ENCODE measurements at regions not wholly inside any gene's neighbourhood (a gene's known extent, or its start where the extent isn't known, plus 50 kb on each side); places are given as distances from the start of the nearest gene placed in this dataset.
"Not testable (repeated sequence)": the region's sequence is repeated elsewhere in the genome, so short reads cannot be mapped to it uniquely, and the experiment has no call there.

GRCh38 chr11:83403691-83404389 lies 117.7 kb upstream of the CCDC90B start:
- no peak for DNase-seq (ENCODE audit: low read depth)

GRCh38 chr11:83401506-83402225 lies 115.5 kb upstream of the CCDC90B start:
- no peak for DNase-seq (ENCODE audit: low read depth)

GRCh38 chr11:83394331-83394730 lies 108.2 kb upstream of the CCDC90B start:
- no peak for DNase-seq (ENCODE audit: low read depth)

- DNase-seq (ENCODE audit: low read depth), result no peak
Measured at GRCh38 chr11:83392556-83392955, 106.4 kb upstream of the CCDC90B start.

GRCh38 chr11:83389975-83390374 lies 103.8 kb upstream of the CCDC90B start:
- DNase-seq (ENCODE audit: low read depth), result no peak

- DNase-seq (ENCODE audit: low read depth), result not testable (repeated sequence)
Measured at GRCh38 chr11:83383838-83384237, 97.7 kb upstream of the CCDC90B start.

GRCh38 chr11:83374311-83374710 lies 88.1 kb upstream of the CCDC90B start:
- no peak for DNase-seq (ENCODE audit: low read depth)

- DNase-seq (ENCODE audit: low read depth), result no peak
Measured at GRCh38 chr11:83371489-83371888, 85.3 kb upstream of the CCDC90B start.

- DNase-seq (ENCODE audit: low read depth), result no peak
Measured at GRCh38 chr11:83367745-83368144, 81.6 kb upstream of the CCDC90B start.

GRCh38 chr11:83364500-83365045 lies 78.4 kb upstream of the CCDC90B start:
- peak; percentile 7 for DNase-seq (ENCODE audit: low read depth)

- DNase-seq (ENCODE audit: low read depth), result no peak
Measured at GRCh38 chr11:83363312-83363711, 77.1 kb upstream of the CCDC90B start.

- no peak for DNase-seq (ENCODE audit: low read depth)
Measured at GRCh38 chr11:83361831-83362230, 75.7 kb upstream of the CCDC90B start.

GRCh38 chr11:83355391-83355790 lies 69.2 kb upstream of the CCDC90B start:
- no peak for DNase-seq (ENCODE audit: low read depth)

GRCh38 chr11:83350187-83350586 lies 64.0 kb upstream of the CCDC90B start:
- DNase-seq (ENCODE audit: low read depth), result no peak

- no peak for DNase-seq (ENCODE audit: low read depth)
Measured at GRCh38 chr11:83349296-83349695, 63.1 kb upstream of the CCDC90B start.

- not testable (repeated sequence) for DNase-seq (ENCODE audit: low read depth)
Measured at GRCh38 chr11:83346706-83347105, 60.5 kb upstream of the CCDC90B start.

GRCh38 chr11:83344521-83344920 lies 58.4 kb upstream of the CCDC90B start:
- DNase-seq (ENCODE audit: low read depth), result not testable (repeated sequence)

GRCh38 chr11:83336993-83337392 lies 50.8 kb upstream of the CCDC90B start:
- no peak for DNase-seq (ENCODE audit: low read depth)
